Hypothalamus (tissue), 51 donors: ENCODE measurements at regions not wholly inside any gene's neighbourhood (a gene's known extent, or its start where the extent isn't known, plus 50 kb on each side); places are given as distances from the start of the nearest gene placed in this dataset.
"Not testable (repeated sequence)": the region's sequence is repeated elsewhere in the genome, so short reads cannot be mapped to it uniquely, and the experiment has no call there.

ENCODE experiments used
- DNase-seq, 51 donors: peaks; one replicate each; lab custom pipeline; 2025; lab: John Stamatoyannopoulos, UW

DNA sequence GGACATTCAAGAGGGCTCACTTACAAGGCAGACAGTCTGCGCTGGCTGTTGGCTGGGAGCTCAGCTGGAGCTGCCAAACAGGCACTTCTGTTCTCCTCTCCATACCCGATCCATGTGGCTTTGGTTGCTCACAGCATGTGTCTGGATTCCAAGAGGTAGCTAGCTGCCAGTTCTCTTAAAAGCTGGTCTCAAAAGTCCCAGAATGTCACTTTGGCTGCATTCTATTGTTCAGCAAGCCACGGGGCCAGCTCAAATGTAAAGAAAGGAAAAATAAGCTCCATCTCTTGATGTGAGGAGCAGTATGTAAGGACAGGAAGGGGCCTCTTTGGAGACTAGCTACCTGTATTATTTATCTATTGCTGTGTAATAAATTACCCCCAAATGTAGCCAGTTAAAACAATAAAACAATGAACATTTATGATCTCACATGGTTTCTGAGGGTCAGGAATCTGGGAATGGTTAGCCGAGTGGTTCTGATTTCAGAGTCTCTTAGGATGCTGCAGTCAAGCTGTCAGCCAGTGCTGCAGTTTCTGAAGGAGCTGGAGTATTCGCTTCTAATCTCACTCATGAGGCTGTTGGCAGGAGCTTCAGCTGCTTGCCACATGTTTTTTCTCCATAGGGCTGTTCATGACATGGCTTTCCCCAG, 112.7 kb upstream of the CLINT1 start:
- peak in 23 of 51 donors; percentile 1 to 43 (median 11) for DNase-seq

GRCh38 chr5:157968570-157968969, 109.6 kb upstream of the CLINT1 start:
- DNase-seq: not testable (repeated sequence)

GRCh38 chr5:157965989-157966388, 107.0 kb upstream of the CLINT1 start:
- no peak for DNase-seq

- no peak for DNase-seq
These were observed 106.2 kb upstream of the CLINT1 start for GRCh38 chr5:157965040-157965678.

GRCh38 chr5:157963761-157964160, 104.8 kb upstream of the CLINT1 start:
- DNase-seq: no peak

DNA sequence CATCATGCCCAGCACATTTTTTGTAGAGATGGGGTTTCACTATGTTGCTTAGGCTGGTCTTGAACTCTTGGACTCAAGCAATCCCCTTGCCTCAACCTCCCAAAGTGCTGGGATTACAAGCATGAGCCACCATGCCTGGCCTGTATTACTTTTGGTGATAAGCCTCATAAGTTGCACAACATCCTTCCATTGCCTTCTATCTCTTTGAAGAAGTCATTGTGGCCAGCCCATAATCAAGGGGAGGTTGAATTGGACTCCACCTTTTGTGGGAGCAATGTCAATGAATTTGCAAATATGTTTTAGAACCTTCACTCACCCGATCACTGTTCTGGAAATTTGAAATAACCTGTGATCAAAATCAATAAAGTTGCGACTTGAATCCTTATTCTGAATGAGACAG, 104.3 kb upstream of the CLINT1 start:
- DNase-seq: no peak

DNA sequence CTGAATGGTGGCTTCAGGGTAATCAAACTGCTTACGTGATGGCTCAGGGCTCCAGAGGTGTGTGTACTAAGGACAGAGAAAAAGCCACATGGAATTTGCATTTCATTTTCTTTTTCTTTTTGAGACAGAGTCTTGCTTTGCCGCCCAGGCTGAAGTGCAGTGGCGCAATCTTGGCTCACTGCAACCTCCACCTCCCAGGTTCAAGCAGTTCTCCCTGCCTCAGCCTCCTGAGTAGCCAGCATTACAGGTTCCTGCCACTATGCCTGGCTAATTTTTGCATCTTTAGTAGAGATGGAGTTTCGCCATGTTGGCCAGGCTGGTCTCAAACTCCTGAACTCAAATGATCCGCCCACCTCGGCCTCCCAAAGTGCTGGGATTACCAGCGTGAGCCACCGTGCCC, 103.7 kb upstream of the CLINT1 start:
- DNase-seq: not testable (repeated sequence)

DNA sequence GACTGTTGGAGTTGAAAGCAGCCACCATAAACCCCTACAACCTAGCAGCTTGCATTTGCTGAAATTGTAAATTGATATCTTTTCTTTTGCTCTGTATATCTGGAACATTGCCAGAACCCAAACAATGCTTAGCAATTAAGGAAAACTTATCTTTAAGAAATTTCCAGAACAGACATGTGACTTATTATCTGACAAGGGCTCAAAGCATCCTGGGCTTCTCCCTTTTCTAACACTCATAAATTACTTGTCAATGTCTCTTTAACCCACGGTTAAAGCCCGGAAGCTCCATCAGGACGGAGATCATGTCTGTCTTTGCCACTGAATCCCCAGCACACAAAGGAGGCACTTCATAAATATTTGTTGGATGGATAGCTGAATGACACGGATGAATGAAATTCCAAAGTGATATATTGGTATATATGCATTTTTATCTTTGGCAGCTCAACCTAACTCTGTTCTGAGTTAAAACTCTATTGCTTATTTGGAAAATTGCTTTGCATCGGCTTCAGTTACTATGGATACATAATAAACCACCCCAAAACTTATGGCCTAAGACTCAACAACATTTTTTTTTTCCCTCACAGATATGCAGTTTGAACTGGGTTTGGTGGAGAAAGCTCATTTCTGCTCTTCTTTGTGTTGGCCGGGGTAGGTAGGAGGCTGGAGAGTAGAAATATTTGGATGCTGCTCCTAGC, 103.1 kb upstream of the CLINT1 start:
- no peak for DNase-seq

DNA sequence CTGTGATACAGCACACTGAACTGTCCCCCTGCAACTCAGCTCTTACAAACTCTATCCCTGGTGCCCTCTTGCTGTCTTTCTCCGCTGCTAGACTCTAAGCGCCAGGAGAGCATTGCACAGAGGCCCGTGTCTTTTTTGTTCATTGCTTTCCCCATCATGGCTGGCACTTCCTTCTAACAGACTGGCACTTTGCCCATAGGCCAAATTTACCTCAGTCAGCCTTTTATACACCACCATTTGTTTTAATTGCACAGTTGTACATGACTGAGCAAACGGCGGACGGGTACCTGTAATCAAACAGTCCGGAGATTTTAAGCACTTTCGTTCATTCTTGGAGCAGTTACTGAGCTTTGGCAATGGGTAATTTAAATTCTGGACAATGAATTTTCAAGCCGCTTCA, 102.2 kb upstream of the CLINT1 start:
- DNase-seq: peak in 1 of 51 donors; percentile 1

DNA sequence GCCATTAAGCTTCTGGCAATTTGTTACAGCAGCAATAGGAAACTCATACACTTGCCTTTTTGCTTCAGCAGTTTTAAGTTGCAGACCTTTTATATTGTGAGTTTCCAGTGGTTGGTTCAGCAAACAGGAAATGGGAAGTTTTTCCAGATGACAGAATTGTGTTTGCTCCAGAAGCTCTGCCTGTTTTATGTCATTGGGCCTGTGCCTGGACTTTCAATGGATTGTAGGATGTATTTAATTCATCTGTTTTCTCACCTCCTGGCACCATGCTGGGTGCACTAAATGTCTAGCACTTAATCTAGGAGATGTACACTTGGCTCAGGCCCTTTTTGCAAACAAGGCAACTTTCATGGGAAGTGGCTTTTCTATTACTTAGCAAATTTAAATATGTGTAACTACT, 100.4 kb upstream of the CLINT1 start:
- DNase-seq: no peak

DNA sequence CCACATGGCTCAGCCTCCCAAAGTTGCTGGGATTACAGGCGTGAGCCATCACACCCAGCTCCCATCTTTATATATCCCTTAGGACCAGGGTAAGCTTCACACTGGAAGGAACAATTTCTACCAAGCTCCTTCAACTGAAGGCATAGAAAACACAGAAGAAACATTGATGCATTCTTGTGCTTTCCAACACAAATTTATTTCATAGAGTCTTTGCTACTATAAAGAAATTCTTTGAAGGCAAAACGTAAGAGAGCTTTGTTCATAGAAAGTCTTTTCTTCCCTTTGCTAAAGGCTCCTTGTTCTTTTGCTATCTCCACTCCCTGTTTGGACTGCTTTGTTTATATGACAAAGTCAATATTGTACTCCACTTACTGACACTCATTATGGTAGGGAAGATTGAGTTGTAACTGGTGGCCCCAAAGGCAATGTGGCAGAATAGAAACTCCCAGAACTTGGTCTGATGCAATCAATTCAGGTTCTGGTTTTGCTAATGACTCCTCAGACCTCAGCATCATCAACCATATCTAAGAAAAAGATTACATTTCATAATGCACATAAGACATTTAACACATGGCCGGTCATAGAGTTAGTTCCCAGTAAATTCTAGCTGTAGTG, 97.4 kb upstream of the CLINT1 start:
- peak in 1 of 51 donors; percentile 37 for DNase-seq

GRCh38 chr5:157955541-157956172, 96.7 kb upstream of the CLINT1 start:
- no peak for DNase-seq

DNA sequence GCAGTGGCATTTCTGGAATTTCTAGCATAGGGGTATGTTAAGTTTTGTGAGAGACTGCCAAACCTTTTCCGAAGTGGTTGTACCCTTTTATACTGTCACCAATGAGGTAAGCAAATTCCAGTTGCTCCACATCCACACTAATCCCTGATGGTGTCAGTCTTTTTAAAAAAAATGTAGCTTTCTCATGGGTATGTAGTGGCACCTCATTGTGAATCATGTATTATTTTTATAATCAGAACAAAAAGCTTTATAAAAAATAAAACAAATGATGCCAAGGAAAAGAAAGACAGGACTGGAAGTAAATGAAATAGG, 93.4 kb upstream of the CLINT1 start:
- DNase-seq: no peak

DNA sequence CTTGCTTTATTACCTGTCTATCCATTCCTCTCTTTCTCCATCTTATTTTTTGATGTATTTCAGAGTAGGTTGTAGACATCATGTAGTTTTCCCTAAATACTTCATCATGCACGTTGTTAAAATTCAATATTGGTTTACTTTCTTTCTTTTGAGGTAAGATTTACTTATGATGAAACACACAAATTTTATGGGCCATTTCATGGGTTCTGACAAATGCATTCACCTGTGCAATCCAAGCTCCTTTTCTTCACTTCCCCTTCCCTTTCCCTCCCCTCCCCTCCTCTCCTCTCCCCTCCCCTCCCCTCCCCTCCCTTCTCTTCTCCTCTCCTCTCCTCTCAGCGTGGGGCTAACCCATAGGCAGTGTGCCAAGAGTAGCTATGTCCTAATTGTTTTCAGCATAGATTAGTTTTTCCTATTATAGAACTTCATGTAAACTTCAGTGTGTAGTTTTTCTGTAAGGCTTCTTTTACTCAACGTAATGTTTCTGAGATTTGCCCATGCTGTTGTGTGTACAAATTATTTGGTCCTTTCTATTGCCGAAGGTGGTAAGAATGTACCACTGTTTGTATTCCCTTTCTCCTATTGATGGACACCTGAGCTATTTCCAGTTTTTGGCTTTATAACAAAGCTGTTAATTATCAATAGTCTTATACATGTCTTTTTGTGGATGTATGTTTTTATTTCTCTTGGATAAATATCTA, 92.9 kb upstream of the CLINT1 start:
- no peak for DNase-seq

DNA sequence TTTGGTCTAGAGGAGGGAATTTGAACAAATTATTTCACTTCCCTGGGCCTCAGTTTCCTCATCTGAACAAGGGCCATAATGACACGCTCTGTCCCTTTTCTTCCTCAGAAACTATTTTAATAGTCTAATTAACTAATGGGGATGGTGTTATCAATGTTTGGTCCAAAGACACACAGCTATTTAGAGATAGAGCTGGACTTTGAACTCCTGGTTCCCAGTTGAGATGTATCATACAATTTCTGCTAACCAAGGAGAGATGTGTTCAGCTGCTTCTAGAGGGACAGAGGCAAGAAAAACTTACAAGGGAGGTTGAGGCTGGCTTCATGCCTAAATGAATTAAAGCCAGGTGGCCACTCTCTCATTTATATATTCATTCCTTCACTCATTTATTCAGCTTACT, 90.6 kb upstream of the CLINT1 start:
- no peak for DNase-seq

DNA sequence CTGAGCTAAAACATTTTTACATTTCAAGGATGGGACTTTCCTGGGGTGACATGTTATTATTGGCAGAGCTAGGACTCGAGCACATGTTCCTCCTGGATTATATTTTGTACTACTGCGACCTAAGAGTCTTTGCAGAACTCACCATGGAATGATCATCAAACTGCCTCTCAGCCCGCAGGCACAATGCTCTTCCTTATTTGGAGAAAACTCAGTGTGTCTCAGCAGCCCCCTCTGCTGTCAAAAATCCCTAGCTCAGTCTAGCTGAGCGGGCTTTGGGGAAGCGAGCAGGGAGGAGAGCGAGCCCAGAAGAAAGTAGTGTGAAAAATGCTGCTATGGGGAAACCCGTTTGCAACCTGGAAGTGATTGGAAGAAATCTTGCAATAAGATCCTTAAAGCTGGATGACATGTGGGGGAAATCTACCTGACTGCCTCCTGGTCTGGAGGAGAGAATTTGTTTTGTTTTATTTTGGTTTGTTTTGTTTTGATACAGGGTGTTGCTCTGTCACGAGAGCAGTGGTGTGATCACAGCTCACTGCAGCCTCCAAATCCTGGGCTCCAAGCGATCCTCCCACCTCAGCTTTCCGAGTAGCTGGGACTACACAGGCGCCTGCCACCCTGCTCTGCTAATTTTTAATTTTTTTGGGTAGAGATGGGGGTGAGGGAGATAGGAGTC, 89.9 kb upstream of the CLINT1 start:
- peak in 48 of 51 donors; percentile 5 to 85 (median 60) for DNase-seq

GRCh38 chr5:157947156-157947555, 88.2 kb upstream of the CLINT1 start:
- DNase-seq: no peak

- not testable (repeated sequence) for DNase-seq
These were observed 86.9 kb upstream of the CLINT1 start for GRCh38 chr5:157945822-157946221.

- no peak for DNase-seq
These were observed 86.0 kb upstream of the CLINT1 start for GRCh38 chr5:157944938-157945337.

- DNase-seq: no peak
These were observed 85.2 kb upstream of the CLINT1 start for GRCh38 chr5:157944077-157944633.
